ENCODE measurements at regions not wholly inside any gene's neighbourhood (a gene's known extent, or its start where the extent isn't known, plus 50 kb on each side); places are given as distances from the start of the nearest gene placed in this dataset.

GRCh38 chr20:50379991-50380696 lies 130.0 kb upstream of the PTPN1 start:
- no peak for DNase-seq

GRCh38 chr20:50380697-50381040 lies 129.5 kb upstream of the PTPN1 start:
- DNase-seq, result no peak

- no peak for DNase-seq
Measured at GRCh38 chr20:50381075-50381732, 129.0 kb upstream of the PTPN1 start.

GRCh38 chr20:50381771-50382593 lies 128.2 kb upstream of the PTPN1 start:
- no peak for DNase-seq

GRCh38 chr20:50385733-50386640 lies 124.2 kb upstream of the PTPN1 start:
- DNase-seq, result no peak

GRCh38 chr20:50386641-50386960 lies 123.6 kb upstream of the PTPN1 start:
- DNase-seq, result no peak

GRCh38 chr20:50387218-50387995 lies 122.8 kb upstream of the PTPN1 start:
- DNase-seq, result no peak

- DNase-seq, result no peak
Measured at GRCh38 chr20:50387996-50388332, 122.2 kb upstream of the PTPN1 start.

GRCh38 chr20:50388733-50389437 lies 121.3 kb upstream of the PTPN1 start:
- DNase-seq, result no peak

- no peak for DNase-seq
Measured at GRCh38 chr20:50389438-50389807, 120.8 kb upstream of the PTPN1 start.

- DNase-seq, result no peak
Measured at GRCh38 chr20:50389808-50390684, 120.1 kb upstream of the PTPN1 start.

GRCh38 chr20:50390685-50391443 lies 119.3 kb upstream of the PTPN1 start:
- no peak for DNase-seq

- no peak for DNase-seq
Measured at GRCh38 chr20:50391444-50392137, 118.6 kb upstream of the PTPN1 start.

GRCh38 chr20:50392138-50392866 lies 117.9 kb upstream of the PTPN1 start:
- no peak for DNase-seq

- DNase-seq, result no peak
Measured at GRCh38 chr20:50393242-50393641, 116.9 kb upstream of the PTPN1 start.

- no peak for DNase-seq
Measured at GRCh38 chr20:50393990-50394561, 116.1 kb upstream of the PTPN1 start.

GRCh38 chr20:50394569-50394968 lies 115.6 kb upstream of the PTPN1 start:
- no peak for DNase-seq

- DNase-seq, result peak; percentile 41
Measured at GRCh38 chr20:50395251-50395729, 114.9 kb upstream of the PTPN1 start.

Measured in right hindlimb (tissue), 1 donor.